ENCODE measurements at regions not wholly inside any gene's neighbourhood (a gene's known extent, or its start where the extent isn't known, plus 50 kb on each side); places are given as distances from the start of the nearest gene placed in this dataset.
A peak's percentile ranks its signal among the peaks of the same experiment; 100 is the strongest.

- TF ChIP-seq CTCF (IDR thresholded peaks at IDR 0.05; ENCODE audit: insufficient read depth, low read length, severe bottlenecking): no peak
- Histone ChIP-seq H3K27me3 (ENCODE audit: control insufficient read depth, insufficient read depth, low read length) (no peaks in the 10 kb centered on the region), H3K4me3 (ENCODE audit: low read depth, low read length) (no peak overlapping the region), H3K36me3 (ENCODE audit: control insufficient read depth, insufficient read depth, low read length) (no peaks in the 10 kb centered on the region)
- no peak for DNase-seq (ENCODE audit: low read depth)
- FAIRE-seq: no peak
Measured at GRCh38 chr1:58836408-58836807, 52.6 kb upstream of the JUN start.

DNA sequence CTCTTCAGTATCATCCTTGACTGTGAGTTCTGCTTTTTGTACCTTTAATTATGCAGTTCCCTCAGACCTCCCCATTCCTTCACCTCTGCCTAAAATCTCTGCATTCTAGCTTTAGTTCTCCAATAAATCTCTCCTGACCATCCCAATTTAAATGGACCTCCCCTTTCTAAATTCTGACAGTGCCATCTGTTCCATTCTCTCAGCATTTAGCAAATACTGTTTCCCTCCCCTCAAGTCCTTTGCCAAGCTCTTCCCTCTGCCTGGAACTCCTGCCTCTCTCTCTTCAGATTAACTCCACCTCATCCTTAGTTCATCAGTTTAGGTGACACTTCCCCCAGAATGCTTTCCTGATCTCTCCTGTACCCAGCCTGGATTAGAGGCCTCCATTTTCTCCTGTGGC, 54.0 kb upstream of the JUN start:
- Histone ChIP-seq H3K4me3 (ENCODE audit: low read depth, low read length) (no peak overlapping the region), H3K27me3 (ENCODE audit: control insufficient read depth, insufficient read depth, low read length) (no peaks in the 10 kb centered on the region), H3K36me3 (ENCODE audit: control insufficient read depth, insufficient read depth, low read length) (no peaks in the 10 kb centered on the region)
- TF ChIP-seq CTCF (IDR thresholded peaks at IDR 0.05; ENCODE audit: insufficient read depth, low read length, severe bottlenecking): no peak
- DNase-seq (ENCODE audit: low read depth) (no peak), FAIRE-seq (no peak)

GRCh38 chr1:58839147-58839795, 55.4 kb upstream of the JUN start:
- H3K4me3 ChIP-seq (ENCODE audit: low read depth, low read length): no peak overlapping the region
- no peaks in the 10 kb centered on the region for H3K36me3 ChIP-seq (ENCODE audit: control insufficient read depth, insufficient read depth, low read length)
- no peaks in the 10 kb centered on the region for H3K27me3 ChIP-seq (ENCODE audit: control insufficient read depth, insufficient read depth, low read length)
- FAIRE-seq (no peak), DNase-seq (ENCODE audit: low read depth) (no peak)
- no peak for TF ChIP-seq CTCF (IDR thresholded peaks at IDR 0.05; ENCODE audit: insufficient read depth, low read length, severe bottlenecking)

DNA sequence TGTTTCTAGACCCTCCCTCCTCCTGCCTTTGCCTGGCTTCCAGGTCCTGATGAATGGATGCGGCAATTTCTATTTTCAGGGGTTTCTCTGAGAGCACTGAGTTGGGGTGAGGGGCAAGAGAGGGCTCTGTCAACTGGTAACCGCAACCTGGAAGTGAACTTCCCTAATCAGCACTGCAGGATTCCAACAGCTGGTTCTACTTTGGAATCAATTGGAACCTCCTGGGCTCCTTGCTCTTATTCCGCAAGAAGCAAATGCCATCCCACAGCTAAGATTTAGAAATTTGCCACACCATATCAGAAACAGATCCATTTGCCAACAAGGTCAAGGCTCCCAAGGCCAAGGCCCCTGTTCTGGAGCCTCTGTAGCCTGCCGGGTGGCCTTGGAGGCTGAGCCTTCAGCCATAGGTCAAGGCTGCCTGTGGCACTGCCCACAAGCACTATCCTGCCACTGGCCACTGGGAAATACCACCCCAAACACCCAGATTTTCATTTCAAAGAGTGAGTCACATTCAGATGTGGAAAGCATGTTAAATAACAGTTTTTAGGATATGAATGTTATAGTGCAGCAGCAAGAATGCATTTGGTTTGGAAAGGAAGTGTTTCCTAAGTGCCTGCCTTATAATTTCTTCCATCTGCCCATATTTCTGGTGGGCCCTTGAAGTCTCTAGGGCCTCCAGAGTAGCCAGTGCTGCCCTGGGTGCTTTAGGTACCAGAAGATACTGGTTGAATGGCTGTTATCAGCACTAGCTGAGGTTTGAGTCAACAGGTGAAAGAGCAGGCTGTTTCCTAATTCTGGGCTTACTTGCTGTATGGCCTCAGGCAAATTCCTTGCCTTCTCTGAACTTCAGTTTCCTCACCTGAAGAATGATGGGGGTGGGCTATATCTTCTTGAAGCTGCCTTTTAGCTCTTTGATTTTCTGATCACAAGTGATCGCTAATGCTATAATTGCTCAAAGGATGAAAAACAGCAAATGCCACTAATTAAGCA, 56.3 kb upstream of the JUN start:
- H3K27me3 ChIP-seq (ENCODE audit: control insufficient read depth, insufficient read depth, low read length): no peaks in the 10 kb centered on the region
- FAIRE-seq (no peak), DNase-seq (ENCODE audit: low read depth) (peak; percentile 56)
- H3K36me3 ChIP-seq (ENCODE audit: control insufficient read depth, insufficient read depth, low read length): no peaks in the 10 kb centered on the region
- no peak for TF ChIP-seq CTCF (IDR thresholded peaks at IDR 0.05; ENCODE audit: insufficient read depth, low read length, severe bottlenecking)
- no peak overlapping the region for H3K4me3 ChIP-seq (ENCODE audit: low read depth, low read length)

DNA sequence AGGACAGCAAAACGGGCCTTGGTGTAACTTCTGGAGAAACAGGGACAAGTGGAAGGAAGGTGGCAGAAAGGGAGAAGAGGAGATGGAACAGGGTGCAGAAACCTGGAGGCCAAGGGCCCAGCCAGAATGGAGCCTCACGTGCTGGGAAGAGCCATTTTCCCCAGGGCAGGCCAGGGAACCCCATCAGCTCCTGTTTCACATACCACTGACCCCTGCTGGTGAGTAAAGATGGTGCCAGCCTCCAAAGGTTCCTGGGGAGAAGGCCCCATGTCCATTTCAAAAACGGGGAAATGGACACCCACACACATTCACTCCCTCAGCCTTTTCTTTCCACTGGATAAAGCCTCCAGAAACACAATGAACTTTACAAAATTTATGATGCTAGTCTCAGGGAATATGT, 57.6 kb upstream of the JUN start:
- Histone ChIP-seq H3K27me3 (ENCODE audit: control insufficient read depth, insufficient read depth, low read length) (no peaks in the 10 kb centered on the region), H3K4me3 (ENCODE audit: low read depth, low read length) (no peak overlapping the region), H3K36me3 (ENCODE audit: control insufficient read depth, insufficient read depth, low read length) (no peaks in the 10 kb centered on the region)
- DNase-seq (ENCODE audit: low read depth): no peak
- FAIRE-seq: no peak
- peak; percentile 37 for TF ChIP-seq CTCF (IDR thresholded peaks at IDR 0.05; ENCODE audit: insufficient read depth, low read length, severe bottlenecking)
